Adrenal gland (tissue), 5 donors: ENCODE measurements at regions not wholly inside any gene's neighbourhood (a gene's known extent, or its start where the extent isn't known, plus 50 kb on each side); places are given as distances from the start of the nearest gene placed in this dataset.

Experiments
- CTCF ChIP-seq, 6 experiments: fragments of 450-650 bp in 4 of 6; fragments of 200-600 bp in 2 of 6; sonication (generic) in 1 of 6; IDR thresholded peaks; 1 replicate in 5 of 6; 2 replicates in 1 of 6; pipeline versions ENCODE4 v1.5.1 to v1.8.0; 2016 to 2021; ENCODE audit warnings: antibody characterized with exemption in 6 of 6, mild to moderate bottlenecking in 2 of 6, moderate library complexity in 1 of 6
- POLR2A ChIP-seq, 2 donors: fragments of 450-650 bp; IDR thresholded peaks; one replicate each; pipeline ENCODE4 v1.6.1; 2017; ENCODE audit warnings: antibody characterized with exemption in 2 of 2, mild to moderate bottlenecking in 2 of 2, moderate library complexity in 1 of 2
- donor health status: DM: no; HTN: no; CAD: no.

GRCh38 chr13:24042710-24043440, 117.6 kb upstream of the SPATA13 start:
- no peak for TF ChIP-seq CTCF (IDR thresholded peaks at IDR 0.05)
- no peak for TF ChIP-seq POLR2A (IDR thresholded peaks at IDR 0.05)
